Gastrocnemius medialis (tissue), 4 donors: ENCODE measurements at regions not wholly inside any gene's neighbourhood (a gene's known extent, or its start where the extent isn't known, plus 50 kb on each side); places are given as distances from the start of the nearest gene placed in this dataset.

ENCODE experiments used
- CTCF ChIP-seq, 5 experiments: fragments of 450-650 bp in 3 of 5; fragments of 200-600 bp in 2 of 5; sonication (generic) in 2 of 5; IDR thresholded peaks in 4 of 5; conservative IDR thresholded peaks in 1 of 5; 1 replicate in 4 of 5; 2 replicates in 1 of 5; pipeline ENCODE4 v1.5.1; 2016 to 2019; ENCODE audit warnings: antibody characterized with exemption in 5 of 5, mild to moderate bottlenecking in 3 of 5, moderate library complexity in 3 of 5
- POLR2A ChIP-seq, 2 donors: fragments of 450-650 bp; IDR thresholded peaks; one replicate each; pipeline ENCODE4 v1.6.1; 2017; ENCODE audit warnings: antibody characterized with exemption in 2 of 2, mild to moderate bottlenecking in 2 of 2, moderate library complexity in 2 of 2

DNA sequence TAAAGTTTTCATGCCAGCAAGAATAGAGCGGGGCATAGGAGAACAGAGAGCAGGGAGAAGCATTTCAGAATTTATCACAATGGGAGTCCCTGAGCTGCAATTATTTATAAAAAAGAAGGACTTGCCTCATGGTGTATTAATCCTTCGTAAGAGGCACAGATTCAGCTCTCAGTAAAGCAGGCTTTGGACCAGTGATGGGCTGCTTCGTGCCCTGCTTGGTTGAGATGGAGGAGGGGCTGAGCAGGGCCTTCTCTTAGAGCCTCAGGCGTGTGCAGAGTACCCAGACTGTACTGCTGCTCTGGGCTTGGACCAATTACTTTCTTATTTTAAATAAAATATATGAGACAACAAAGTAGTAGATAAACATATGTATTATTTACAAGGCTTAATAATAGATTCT, 265.7 kb upstream of the SLC10A2 start:
- TF ChIP-seq CTCF (IDR thresholded peaks at IDR 0.05 in 4 of 5, conservative IDR thresholded peaks at IDR 0.05 in 1 of 5) (no peak), POLR2A (IDR thresholded peaks at IDR 0.05) (no peak)
